ENCODE measurements at regions not wholly inside any gene's neighbourhood (a gene's known extent, or its start where the extent isn't known, plus 50 kb on each side); places are given as distances from the start of the nearest gene placed in this dataset.

GRCh38 chr3:168961271-168961670 lies 702.2 kb downstream of the MECOM start (continued):
- TF ChIP-seq ZNF318 (CRISPR knock-in tag; IDR thresholded peaks at IDR 0.05): no peak
- TF ChIP-seq ZEB1 (IDR thresholded peaks at IDR 0.05; ENCODE audit: insufficient replicate concordance, low read depth): no peak
- TF ChIP-seq ZNF749 (CRISPR knock-in tag; IDR thresholded peaks at IDR 0.05; ENCODE audit: borderline replicate concordance): no peak
- TF ChIP-seq ZNF292 (CRISPR knock-in tag; IDR thresholded peaks at IDR 0.05; ENCODE audit: borderline replicate concordance, low read depth): no peak
- no peak for TF ChIP-seq SNRNP70 (IDR thresholded peaks at IDR 0.05; ENCODE audit: low read depth, low read length)
- no peak for TF ChIP-seq TOE1 (CRISPR knock-in tag; IDR thresholded peaks at IDR 0.05)
- TF ChIP-seq FOXM1 (CRISPR knock-in tag; IDR thresholded peaks at IDR 0.05): no peak
- no peak for TF ChIP-seq ZNF207 (IDR thresholded peaks at IDR 0.05; ENCODE audit: borderline replicate concordance)
- no peak for TF ChIP-seq DNMT1 (CRISPR knock-in tag; IDR thresholded peaks at IDR 0.05)
- no peak for TF ChIP-seq PAX8 (CRISPR knock-in tag; IDR thresholded peaks at IDR 0.05; ENCODE audit: borderline replicate concordance)
- no peak for TF ChIP-seq ISL2 (CRISPR knock-in tag; IDR thresholded peaks at IDR 0.05)
- TF ChIP-seq, protein P1, sequence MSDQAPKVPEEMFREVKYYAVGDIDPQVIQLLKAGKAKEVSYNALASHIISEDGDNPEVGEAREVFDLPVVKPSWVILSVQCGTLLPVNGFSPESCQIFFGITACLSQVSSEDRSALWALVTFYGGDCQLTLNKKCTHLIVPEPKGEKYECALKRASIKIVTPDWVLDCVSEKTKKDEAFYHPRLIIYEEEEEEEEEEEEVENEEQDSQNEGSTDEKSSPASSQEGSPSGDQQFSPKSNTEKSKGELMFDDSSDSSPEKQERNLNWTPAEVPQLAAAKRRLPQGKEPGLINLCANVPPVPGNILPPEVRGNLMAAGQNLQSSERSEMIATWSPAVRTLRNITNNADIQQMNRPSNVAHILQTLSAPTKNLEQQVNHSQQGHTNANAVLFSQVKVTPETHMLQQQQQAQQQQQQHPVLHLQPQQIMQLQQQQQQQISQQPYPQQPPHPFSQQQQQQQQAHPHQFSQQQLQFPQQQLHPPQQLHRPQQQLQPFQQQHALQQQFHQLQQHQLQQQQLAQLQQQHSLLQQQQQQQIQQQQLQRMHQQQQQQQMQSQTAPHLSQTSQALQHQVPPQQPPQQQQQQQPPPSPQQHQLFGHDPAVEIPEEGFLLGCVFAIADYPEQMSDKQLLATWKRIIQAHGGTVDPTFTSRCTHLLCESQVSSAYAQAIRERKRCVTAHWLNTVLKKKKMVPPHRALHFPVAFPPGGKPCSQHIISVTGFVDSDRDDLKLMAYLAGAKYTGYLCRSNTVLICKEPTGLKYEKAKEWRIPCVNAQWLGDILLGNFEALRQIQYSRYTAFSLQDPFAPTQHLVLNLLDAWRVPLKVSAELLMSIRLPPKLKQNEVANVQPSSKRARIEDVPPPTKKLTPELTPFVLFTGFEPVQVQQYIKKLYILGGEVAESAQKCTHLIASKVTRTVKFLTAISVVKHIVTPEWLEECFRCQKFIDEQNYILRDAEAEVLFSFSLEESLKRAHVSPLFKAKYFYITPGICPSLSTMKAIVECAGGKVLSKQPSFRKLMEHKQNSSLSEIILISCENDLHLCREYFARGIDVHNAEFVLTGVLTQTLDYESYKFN (CRISPR knock-in tag; conservative IDR thresholded peaks at IDR 0.05): no peak
- TF ChIP-seq ZNF160 (CRISPR knock-in tag; IDR thresholded peaks at IDR 0.05): no peak
